Prostate gland (tissue), 2 donors: ENCODE measurements at regions not wholly inside any gene's neighbourhood (a gene's known extent, or its start where the extent isn't known, plus 50 kb on each side); places are given as distances from the start of the nearest gene placed in this dataset.

Experiments used
- CTCF ChIP-seq, 4 experiments: fragments of 200-600 bp in 2 of 4; fragments of 450-650 bp in 2 of 4; sonication (generic) in 2 of 4; IDR thresholded peaks; 1 replicate in 3 of 4; 2 replicates in 1 of 4; pipeline ENCODE4 v1.5.1; 2016 to 2019; ENCODE audit warnings: antibody characterized with exemption in 4 of 4, mild to moderate bottlenecking in 2 of 4, moderate library complexity in 2 of 4
- POLR2AphosphoS5 ChIP-seq: sonication (generic); formaldehyde crosslinking; IDR thresholded peaks from one replicate; pipeline ENCODE4 v1.6.1; 2017; ENCODE audit warnings: antibody characterized with exemption

- TF ChIP-seq POLR2AphosphoS5 = no peak
- no peak for TF ChIP-seq CTCF (IDR thresholded peaks at IDR 0.05)
Measured at GRCh38 chr3:170809975-170810357, 60.0 kb downstream of the RPL22L1 start.
